Right lobe of liver (tissue), 4 donors: ENCODE measurements at regions not wholly inside any gene's neighbourhood (a gene's known extent, or its start where the extent isn't known, plus 50 kb on each side); places are given as distances from the start of the nearest gene placed in this dataset.

Source experiments
- POLR2A ChIP-seq: fragments of 450-650 bp; IDR thresholded peaks from one replicate; pipeline ENCODE4 v1.6.1; 2017; ENCODE audit warnings: antibody characterized with exemption, mild to moderate bottlenecking
- TF ChIP-seq, protein P1 (sequence below), 4 donors: fragments of 200-600 bp in 3 of 4; fragments of 450-650 bp in 1 of 4; IDR thresholded peaks; one replicate each; pipeline versions ENCODE4 v1.5.1 to v1.8.0; 2016 to 2022; ENCODE audit warnings: antibody characterized with exemption in 4 of 4, mild to moderate bottlenecking in 2 of 4
- donor health status: DM: no; HTN: no; CAD: no.
- donor health status: DM: no; HTN: no; CAD: no.
- donor health status: DM: no; HTN: yes; CAD: no.

DNA sequence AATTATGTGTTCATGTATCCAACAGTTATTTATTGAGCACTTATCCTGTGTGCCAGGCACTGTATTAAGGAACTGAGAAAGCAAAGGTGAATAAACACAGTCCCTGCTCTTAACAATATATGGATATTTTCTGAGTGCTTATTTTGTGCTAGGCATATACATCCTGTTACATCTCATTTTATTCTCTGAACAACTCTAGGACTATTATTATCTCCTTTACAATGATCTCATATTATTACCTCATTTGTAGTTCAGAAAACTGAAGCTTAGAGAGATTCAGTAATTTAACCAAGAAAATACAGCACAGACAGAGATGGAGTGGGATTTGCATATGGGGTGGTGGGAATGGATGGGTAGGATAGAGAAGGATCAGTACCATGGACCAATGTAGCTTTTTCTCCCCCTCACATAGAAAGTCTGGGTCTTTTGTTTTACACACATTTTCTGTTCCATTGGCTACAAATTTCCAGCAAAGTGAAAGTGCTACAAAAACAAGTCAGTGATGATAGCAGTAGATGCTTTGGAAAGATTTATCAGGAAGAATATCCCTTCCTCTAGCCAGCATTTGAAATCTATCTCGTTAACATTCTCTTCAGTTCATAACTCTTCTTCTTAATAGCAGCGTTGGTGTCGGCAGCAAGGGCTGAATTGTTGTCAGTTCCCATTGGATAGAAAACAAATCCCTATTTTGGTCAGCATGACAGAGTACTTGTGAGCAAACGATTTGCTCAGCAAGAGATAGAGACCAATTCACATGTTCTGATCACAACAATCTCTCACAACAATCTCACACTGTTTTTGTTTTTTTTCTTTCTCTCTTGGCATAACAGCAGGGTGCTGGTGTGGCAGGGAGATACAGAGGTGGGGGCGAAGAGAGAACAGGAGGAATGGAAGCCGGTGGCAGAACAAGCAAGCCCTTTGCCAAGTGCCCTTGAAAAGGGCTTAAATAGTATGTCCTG is 102.2 kb upstream of the KCTD1 start:
- no peak for TF ChIP-seq POLR2A
- TF ChIP-seq, protein P1, sequence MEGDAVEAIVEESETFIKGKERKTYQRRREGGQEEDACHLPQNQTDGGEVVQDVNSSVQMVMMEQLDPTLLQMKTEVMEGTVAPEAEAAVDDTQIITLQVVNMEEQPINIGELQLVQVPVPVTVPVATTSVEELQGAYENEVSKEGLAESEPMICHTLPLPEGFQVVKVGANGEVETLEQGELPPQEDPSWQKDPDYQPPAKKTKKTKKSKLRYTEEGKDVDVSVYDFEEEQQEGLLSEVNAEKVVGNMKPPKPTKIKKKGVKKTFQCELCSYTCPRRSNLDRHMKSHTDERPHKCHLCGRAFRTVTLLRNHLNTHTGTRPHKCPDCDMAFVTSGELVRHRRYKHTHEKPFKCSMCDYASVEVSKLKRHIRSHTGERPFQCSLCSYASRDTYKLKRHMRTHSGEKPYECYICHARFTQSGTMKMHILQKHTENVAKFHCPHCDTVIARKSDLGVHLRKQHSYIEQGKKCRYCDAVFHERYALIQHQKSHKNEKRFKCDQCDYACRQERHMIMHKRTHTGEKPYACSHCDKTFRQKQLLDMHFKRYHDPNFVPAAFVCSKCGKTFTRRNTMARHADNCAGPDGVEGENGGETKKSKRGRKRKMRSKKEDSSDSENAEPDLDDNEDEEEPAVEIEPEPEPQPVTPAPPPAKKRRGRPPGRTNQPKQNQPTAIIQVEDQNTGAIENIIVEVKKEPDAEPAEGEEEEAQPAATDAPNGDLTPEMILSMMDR (IDR thresholded peaks at IDR 0.05): no peak
